ENCODE measurements at regions not wholly inside any gene's neighbourhood (a gene's known extent, or its start where the extent isn't known, plus 50 kb on each side); places are given as distances from the start of the nearest gene placed in this dataset.

DNA sequence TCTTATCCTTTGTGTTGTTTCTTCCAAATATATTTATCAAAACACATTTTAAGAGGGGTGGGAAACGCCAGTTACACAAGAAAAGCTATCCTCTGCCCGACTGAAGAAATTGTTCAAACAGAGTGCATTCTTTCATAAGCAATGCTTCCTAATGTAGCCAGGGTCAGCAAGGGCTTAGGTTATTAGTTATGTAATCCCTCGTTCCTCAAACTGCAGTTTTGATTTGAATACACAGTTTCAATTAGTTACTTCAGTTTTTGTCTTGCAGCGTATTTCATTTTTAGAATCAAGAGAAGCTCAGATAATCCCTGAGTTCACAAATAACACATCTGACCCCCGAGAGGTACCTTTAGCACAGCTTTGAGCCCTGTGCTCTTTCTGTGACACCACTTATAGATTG lies 141.7 kb upstream of the NRIP1 start:
- TF ChIP-seq, protein P1, sequence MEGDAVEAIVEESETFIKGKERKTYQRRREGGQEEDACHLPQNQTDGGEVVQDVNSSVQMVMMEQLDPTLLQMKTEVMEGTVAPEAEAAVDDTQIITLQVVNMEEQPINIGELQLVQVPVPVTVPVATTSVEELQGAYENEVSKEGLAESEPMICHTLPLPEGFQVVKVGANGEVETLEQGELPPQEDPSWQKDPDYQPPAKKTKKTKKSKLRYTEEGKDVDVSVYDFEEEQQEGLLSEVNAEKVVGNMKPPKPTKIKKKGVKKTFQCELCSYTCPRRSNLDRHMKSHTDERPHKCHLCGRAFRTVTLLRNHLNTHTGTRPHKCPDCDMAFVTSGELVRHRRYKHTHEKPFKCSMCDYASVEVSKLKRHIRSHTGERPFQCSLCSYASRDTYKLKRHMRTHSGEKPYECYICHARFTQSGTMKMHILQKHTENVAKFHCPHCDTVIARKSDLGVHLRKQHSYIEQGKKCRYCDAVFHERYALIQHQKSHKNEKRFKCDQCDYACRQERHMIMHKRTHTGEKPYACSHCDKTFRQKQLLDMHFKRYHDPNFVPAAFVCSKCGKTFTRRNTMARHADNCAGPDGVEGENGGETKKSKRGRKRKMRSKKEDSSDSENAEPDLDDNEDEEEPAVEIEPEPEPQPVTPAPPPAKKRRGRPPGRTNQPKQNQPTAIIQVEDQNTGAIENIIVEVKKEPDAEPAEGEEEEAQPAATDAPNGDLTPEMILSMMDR (IDR thresholded peaks at IDR 0.05) = no peak
- TF ChIP-seq POLR2AphosphoS5 (IDR thresholded peaks at IDR 0.05) (no peak), POLR2A (IDR thresholded peaks at IDR 0.05) (no peak)
